KMS-11 (cell line): ENCODE measurements at regions not wholly inside any gene's neighbourhood (a gene's known extent, or its start where the extent isn't known, plus 50 kb on each side); places are given as distances from the start of the nearest gene placed in this dataset.

Experiments used
- H2AFZ ChIP-seq: fragments of 200-600 bp; sonication (generic); 2 replicates; pipeline ENCODE4 v1.6.1; 2016; ENCODE audit warnings: antibody characterized with exemption, mixed run types, low read depth
- H3K27ac ChIP-seq: fragments of 200-600 bp; sonication (generic); 2 replicates; pipeline ENCODE4 v1.6.1; 2016; ENCODE audit warnings: mild to moderate bottlenecking, mixed run types
- H3K27me3 ChIP-seq: fragments of 200-600 bp; sonication (generic); 2 replicates; pipeline ENCODE4 v1.6.1; 2017; ENCODE audit warnings: mild to moderate bottlenecking, low read depth, mixed run types, moderate library complexity; ENCODE audit not compliant: insufficient read depth
- H3K36me3 ChIP-seq: fragments of 200-600 bp; sonication (generic); 2 replicates; pipeline ENCODE4 v1.6.1; 2017; ENCODE audit warnings: mild to moderate bottlenecking, mixed run types; ENCODE audit not compliant: insufficient read depth
- H3K4me1 ChIP-seq: fragments of 200-600 bp; sonication (generic); 2 replicates; pipeline ENCODE4 v1.6.1; 2016; ENCODE audit warnings: mild to moderate bottlenecking, low read depth, mixed run types; ENCODE audit not compliant: poor library complexity, severe bottlenecking
- H3K4me2 ChIP-seq: fragments of 200-600 bp; sonication (generic); 2 replicates; pipeline ENCODE4 v1.7.0; 2016; ENCODE audit warnings: mild to moderate bottlenecking, mixed run types
- H3K4me3 ChIP-seq: fragments of 200-600 bp; sonication (generic); IDR thresholded peaks from 2 replicates; pipeline ENCODE4 v1.6.1; 2017; ENCODE audit warnings: low read depth, low read length, mixed read lengths; ENCODE audit not compliant: insufficient read depth
- H3K79me2 ChIP-seq: fragments of 200-600 bp; sonication (generic); 2 replicates; pipeline ENCODE4 v1.6.1; 2016; ENCODE audit warnings: low read depth, mixed run types; ENCODE audit not compliant: insufficient read depth
- H3K9ac ChIP-seq: fragments of 200-600 bp; sonication (generic); 2 replicates; pipeline ENCODE4 v1.6.1; 2016; ENCODE audit warnings: mild to moderate bottlenecking, mixed run types
- H4K20me1 ChIP-seq: fragments of 200-600 bp; sonication (generic); 2 replicates; pipeline ENCODE4 v1.6.1; 2016; ENCODE audit warnings: mild to moderate bottlenecking, mixed run types; ENCODE audit not compliant: insufficient read depth
- CTCF ChIP-seq: fragments of 200-600 bp; sonication (generic); conservative IDR thresholded peaks from 2 replicates; pipeline ENCODE4 v1.6.1; 2017; ENCODE audit warnings: low read depth, mild to moderate bottlenecking, antibody characterized with exemption, low read length, moderate library complexity, mixed read lengths

- no peak for TF ChIP-seq CTCF
- Histone ChIP-seq H3K27me3 (no peaks in the 10 kb centered on the region), H3K79me2 (no peaks in the 10 kb centered on the region), H3K4me1 (no peaks in the 10 kb centered on the region), H3K4me3 (no peak overlapping the region), H3K36me3 (no peaks in the 10 kb centered on the region), H3K4me2 (no peak overlapping the region), H4K20me1 (no peaks in the 10 kb centered on the region), H2AFZ (no peak overlapping the region), H3K27ac (no peak overlapping the region), H3K9ac (no peak overlapping the region)
Observed at GRCh38 chr12:74455429-74455828, 82.2 kb upstream of the ATXN7L3B start.

GRCh38 chr12:74456431-74456830 is 81.2 kb upstream of the ATXN7L3B start:
- H3K36me3 ChIP-seq = no peaks in the 10 kb centered on the region
- no peak overlapping the region for H2AFZ ChIP-seq
- H3K9ac ChIP-seq = no peak overlapping the region
- no peak overlapping the region for H3K4me2 ChIP-seq
- no peak for TF ChIP-seq CTCF
- H3K27me3 ChIP-seq = no peaks in the 10 kb centered on the region
- no peak overlapping the region for H3K4me3 ChIP-seq
- H4K20me1 ChIP-seq = no peaks in the 10 kb centered on the region
- no peak overlapping the region for H3K27ac ChIP-seq
- H3K4me1 ChIP-seq = no peaks in the 10 kb centered on the region
- no peaks in the 10 kb centered on the region for H3K79me2 ChIP-seq

- TF ChIP-seq CTCF = no peak
- Histone ChIP-seq H3K4me2 (no peak overlapping the region), H3K4me1 (no peaks in the 10 kb centered on the region), H2AFZ (no peak overlapping the region), H3K27me3 (no peaks in the 10 kb centered on the region), H3K9ac (no peak overlapping the region), H3K79me2 (no peaks in the 10 kb centered on the region), H3K36me3 (no peaks in the 10 kb centered on the region; the same call in 1 of the 2 replicates), H3K4me3 (no peak overlapping the region), H3K27ac (no peak overlapping the region), H4K20me1 (no peaks in the 10 kb centered on the region)
Observed at GRCh38 chr12:74468401-74468800, 69.2 kb upstream of the ATXN7L3B start.

- Histone ChIP-seq H3K4me2 (no peak overlapping the region), H4K20me1 (no peaks in the 10 kb centered on the region), H3K9ac (no peak overlapping the region), H3K36me3 (no peaks in the 10 kb centered on the region), H3K4me1 (no peaks in the 10 kb centered on the region), H3K79me2 (no peaks in the 10 kb centered on the region), H2AFZ (no peak overlapping the region), H3K4me3 (no peak overlapping the region), H3K27ac (no peak overlapping the region), H3K27me3 (no peaks in the 10 kb centered on the region)
- no peak for TF ChIP-seq CTCF
Observed at GRCh38 chr12:74476234-74476633, 61.4 kb upstream of the ATXN7L3B start.

GRCh38 chr12:74481078-74481477 is 56.6 kb upstream of the ATXN7L3B start:
- H3K79me2 ChIP-seq = no peaks in the 10 kb centered on the region
- H3K27me3 ChIP-seq = no peaks in the 10 kb centered on the region
- H3K36me3 ChIP-seq = no peaks in the 10 kb centered on the region
- H3K4me2 ChIP-seq = no peak overlapping the region
- no peak overlapping the region for H3K4me3 ChIP-seq
- TF ChIP-seq CTCF = no peak
- no peak overlapping the region for H2AFZ ChIP-seq
- no peak overlapping the region for H3K9ac ChIP-seq
- H4K20me1 ChIP-seq = no peaks in the 10 kb centered on the region; the same call in 1 of the 2 replicates
- H3K27ac ChIP-seq = no peak overlapping the region
- H3K4me1 ChIP-seq = peaks cover 3% of the 10 kb centered on the region
